Transverse colon (tissue), 4 donors: ENCODE measurements at regions not wholly inside any gene's neighbourhood (a gene's known extent, or its start where the extent isn't known, plus 50 kb on each side); places are given as distances from the start of the nearest gene placed in this dataset.

Experiments used
- DNase-seq: peaks from one replicate; pipeline ENCODE4 v3.0.0-alpha.2; 2019
- H3K27ac ChIP-seq, 4 donors: fragments of 200-600 bp; sonication (generic); 2 replicates each; pipeline ENCODE4 v1.5.1; 2016 to 2018; ENCODE audit warnings: inconsistent platforms in 4 of 4
- H3K27me3 ChIP-seq: fragments of 200-600 bp; sonication (generic); 2 replicates; pipeline ENCODE4 v1.5.1; 2017; ENCODE audit warnings: inconsistent platforms
- H3K36me3 ChIP-seq, 4 donors: fragments of 200-600 bp; sonication (generic); 2 replicates each; pipeline ENCODE4 v1.5.1; 2017 to 2019; ENCODE audit warnings: inconsistent platforms in 4 of 4
- H3K4me1 ChIP-seq, 4 donors: fragments of 200-600 bp; sonication (generic); 2 replicates each; pipeline ENCODE4 v1.5.1; 2017 to 2020; ENCODE audit warnings: inconsistent platforms in 4 of 4
- H3K4me3 ChIP-seq, 4 donors: fragments of 200-600 bp; sonication (generic); 1 replicate in 1 of 4; 2 replicates in 3 of 4; pipeline versions ENCODE4 v1.5.1 to v1.6.1; 2017 to 2019; ENCODE audit warnings: inconsistent platforms in 4 of 4
- H3K9me3 ChIP-seq, 2 donors: fragments of 200-600 bp; sonication (generic); 2 replicates each; pipeline ENCODE4 v1.5.1; 2017 to 2019; ENCODE audit warnings: inconsistent platforms in 2 of 2
- EP300 ChIP-seq: sonication (generic); formaldehyde crosslinking; IDR thresholded peaks from one replicate; pipeline ENCODE4 v1.6.1; 2017; ENCODE audit warnings: antibody characterized with exemption, low read depth
- POLR2A ChIP-seq: fragments of 450-650 bp; IDR thresholded peaks from one replicate; pipeline ENCODE4 v1.6.1; 2016; ENCODE audit warnings: antibody characterized with exemption, mild to moderate bottlenecking, moderate library complexity
- POLR2AphosphoS5 ChIP-seq, 3 donors: sonication (generic); formaldehyde crosslinking; IDR thresholded peaks; one replicate each; pipeline ENCODE4 v1.6.1; 2016; ENCODE audit warnings: antibody characterized with exemption in 3 of 3
- WGBS, 2 donors: methylation state at CpG; one replicate each; pipeline ENCODE4 v1.1.5; 2018; ENCODE audit warnings: low coverage in 1 of 2; 5-methylcytosine and 5-hydroxymethylcytosine counted together
- in situ Hi-C, 4 donors: fragments of 200-750 bp; cut with MboI; loops; one replicate each; pipeline versions ENCODE4 v1.15.0 to v1.15.1; 2017; ENCODE audit warnings: low sequenced_read_pairs in 3 of 4, low pct_ligation_motif_present in 1 of 4, low pct_unique_long_range_greater_than_20kb in 1 of 4
- intact Hi-C: fragments of 100-400 bp; cut with DNase I; formaldehyde crosslinking; loops from one replicate; pipeline ENCODE4 v1.15.1; 2023; ENCODE audit warnings: low total_unique reads
- TF ChIP-seq, protein P1 (sequence below), 5 experiments: fragments of 200-600 bp in 3 of 5; fragments of 450-650 bp in 2 of 5; sonication (generic) in 3 of 5; IDR thresholded peaks; 1 replicate in 2 of 5; 2 replicates in 3 of 5; pipeline ENCODE4 v1.5.1; 2016 to 2017; ENCODE audit warnings: antibody characterized with exemption in 5 of 5, inconsistent platforms in 3 of 5, mild to moderate bottlenecking in 2 of 5, moderate library complexity in 1 of 5

DNA sequence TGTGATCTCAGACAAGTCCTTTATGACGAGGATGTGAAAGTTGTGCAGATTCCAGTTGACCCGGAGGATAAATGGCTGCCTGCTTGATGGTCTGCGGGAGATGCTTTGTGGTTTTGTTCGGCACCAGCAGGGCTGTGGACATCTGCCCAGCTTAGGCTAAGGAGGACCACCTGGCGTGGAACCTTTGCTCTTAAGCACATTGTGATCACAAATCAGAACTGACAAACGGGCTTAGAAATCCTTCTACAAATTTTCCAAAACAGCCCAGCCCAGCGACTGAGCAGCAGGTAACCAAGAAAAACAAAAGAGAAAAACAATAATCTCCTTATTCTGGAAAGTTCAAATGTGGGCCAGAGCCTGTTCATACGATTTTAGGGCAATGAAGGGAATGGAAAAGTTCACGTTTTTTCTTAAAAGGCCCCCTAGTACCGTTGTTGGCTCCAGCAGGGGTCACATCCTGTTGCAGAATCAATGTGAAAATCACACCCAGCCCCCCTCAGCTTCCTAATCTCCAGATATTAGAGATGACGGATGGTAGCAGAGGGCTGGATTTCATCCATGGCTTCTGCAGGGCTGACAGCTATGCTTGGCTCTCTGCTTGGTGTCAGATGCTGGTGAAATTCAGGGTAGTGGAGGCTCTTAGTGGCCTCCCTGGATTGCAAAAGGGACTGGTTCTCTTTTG, 81.1 kb upstream of the RFLNA start:
- 53 to 71% methylated on average over 4 to 11 of the region's 11 CpGs for WGBS, 2 donors

DNA sequence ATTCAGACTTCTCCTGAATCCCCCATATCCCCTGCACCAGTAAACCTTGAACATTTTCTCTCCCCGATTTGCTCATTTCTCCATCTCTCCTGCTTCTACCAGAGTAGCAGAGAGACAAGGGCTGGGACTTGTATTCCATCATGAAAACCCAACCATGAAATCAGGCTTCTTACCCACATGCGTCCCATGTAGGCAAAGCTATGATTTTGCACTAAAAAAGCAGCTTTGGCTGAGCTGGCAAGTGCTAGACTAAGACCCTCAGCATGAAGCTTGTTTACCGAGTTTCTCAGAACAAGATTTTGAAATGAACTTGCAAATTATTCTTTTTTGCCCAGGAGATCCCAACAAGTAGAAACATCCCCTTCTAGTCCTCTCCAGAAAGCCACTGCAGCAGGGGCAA, 80.3 kb upstream of the RFLNA start:
- intact Hi-C loops (no loop called here), in situ Hi-C loops (no loop called here)
- Histone ChIP-seq H3K36me3 (no peaks in the 10 kb centered on the region), H3K4me1 (peaks cover 0 to 16% (median 5%) of the 10 kb centered on the region in 4 donors), H3K27me3 (peaks cover 35% of the 10 kb centered on the region), H3K27ac (no peak overlapping the region), H3K4me3 (no peak overlapping the region), H3K9me3 (peaks cover 0 to 5% of the 10 kb centered on the region in 2 donors)
- WGBS, 2 donors: 83 to 93% methylated on average over 2 to 3 of the region's 3 CpGs
- TF ChIP-seq, protein P1, sequence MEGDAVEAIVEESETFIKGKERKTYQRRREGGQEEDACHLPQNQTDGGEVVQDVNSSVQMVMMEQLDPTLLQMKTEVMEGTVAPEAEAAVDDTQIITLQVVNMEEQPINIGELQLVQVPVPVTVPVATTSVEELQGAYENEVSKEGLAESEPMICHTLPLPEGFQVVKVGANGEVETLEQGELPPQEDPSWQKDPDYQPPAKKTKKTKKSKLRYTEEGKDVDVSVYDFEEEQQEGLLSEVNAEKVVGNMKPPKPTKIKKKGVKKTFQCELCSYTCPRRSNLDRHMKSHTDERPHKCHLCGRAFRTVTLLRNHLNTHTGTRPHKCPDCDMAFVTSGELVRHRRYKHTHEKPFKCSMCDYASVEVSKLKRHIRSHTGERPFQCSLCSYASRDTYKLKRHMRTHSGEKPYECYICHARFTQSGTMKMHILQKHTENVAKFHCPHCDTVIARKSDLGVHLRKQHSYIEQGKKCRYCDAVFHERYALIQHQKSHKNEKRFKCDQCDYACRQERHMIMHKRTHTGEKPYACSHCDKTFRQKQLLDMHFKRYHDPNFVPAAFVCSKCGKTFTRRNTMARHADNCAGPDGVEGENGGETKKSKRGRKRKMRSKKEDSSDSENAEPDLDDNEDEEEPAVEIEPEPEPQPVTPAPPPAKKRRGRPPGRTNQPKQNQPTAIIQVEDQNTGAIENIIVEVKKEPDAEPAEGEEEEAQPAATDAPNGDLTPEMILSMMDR (IDR thresholded peaks at IDR 0.05): no peak
- no peak for TF ChIP-seq EP300
- TF ChIP-seq POLR2AphosphoS5 (IDR thresholded peaks at IDR 0.05): no peak
- no peak for TF ChIP-seq POLR2A
- no peak for DNase-seq

More for the DNA sequence above, 81.1 kb upstream of the RFLNA start:
- TF ChIP-seq EP300 (no peak), POLR2A (no peak), POLR2AphosphoS5 (IDR thresholded peaks at IDR 0.05) (no peak)
- TF ChIP-seq, protein P1 (IDR thresholded peaks at IDR 0.05): no peak
- peaks cover 0 to 5% of the 10 kb centered on the region in 2 donors for H3K9me3 ChIP-seq
- intact Hi-C loops: no loop called here
- H3K36me3 ChIP-seq: no peaks in the 10 kb centered on the region
- DNase-seq: no peak
- peaks cover 35% of the 10 kb centered on the region for H3K27me3 ChIP-seq
- no peak overlapping the region for H3K27ac ChIP-seq
- H3K4me3 ChIP-seq: no peak overlapping the region
- H3K4me1 ChIP-seq: peaks cover 0 to 14% (median 5%) of the 10 kb centered on the region in 4 donors
- in situ Hi-C loops: no loop called here

DNA sequence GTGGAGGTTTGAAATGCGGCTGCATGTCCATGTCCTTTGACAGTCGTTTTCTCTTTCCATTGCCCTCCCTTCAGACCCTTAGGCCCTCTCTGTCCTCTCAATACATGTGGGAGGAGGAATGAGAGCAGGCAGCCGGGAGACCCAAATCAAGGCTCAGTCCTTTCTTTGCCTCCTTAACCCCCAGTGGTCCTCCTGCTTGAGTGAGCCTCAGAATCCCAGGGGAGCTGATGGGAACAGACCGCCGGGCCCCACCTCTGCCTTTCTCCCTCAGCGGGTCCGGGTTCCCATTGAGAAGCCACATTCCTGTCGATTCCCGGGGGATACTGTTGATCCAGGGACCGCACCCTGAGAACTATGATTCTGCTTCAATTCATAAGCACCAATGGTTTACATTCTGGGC, 77.9 kb upstream of the RFLNA start:
- H3K4me1 ChIP-seq: peaks cover 0 to 16% (median 5%) of the 10 kb centered on the region in 4 donors
- H3K27ac ChIP-seq: no peak overlapping the region
- H3K36me3 ChIP-seq: no peaks in the 10 kb centered on the region
- peaks cover 5% of the 10 kb centered on the region in 2 donors for H3K9me3 ChIP-seq
- H3K27me3 ChIP-seq: peaks cover 35% of the 10 kb centered on the region
- DNase-seq: no peak
- TF ChIP-seq POLR2A (no peak), POLR2AphosphoS5 (IDR thresholded peaks at IDR 0.05) (no peak), EP300 (no peak)
- TF ChIP-seq, protein P1 (IDR thresholded peaks at IDR 0.05): no peak
- intact Hi-C loops: no loop called here
- WGBS, 2 donors: 82% methylated on average over 10 of the region's 10 CpGs; no CpG with 5 or more reads in 1 of the 2 donors
- in situ Hi-C loops: no loop called here
- H3K4me3 ChIP-seq: no peak overlapping the region

DNA sequence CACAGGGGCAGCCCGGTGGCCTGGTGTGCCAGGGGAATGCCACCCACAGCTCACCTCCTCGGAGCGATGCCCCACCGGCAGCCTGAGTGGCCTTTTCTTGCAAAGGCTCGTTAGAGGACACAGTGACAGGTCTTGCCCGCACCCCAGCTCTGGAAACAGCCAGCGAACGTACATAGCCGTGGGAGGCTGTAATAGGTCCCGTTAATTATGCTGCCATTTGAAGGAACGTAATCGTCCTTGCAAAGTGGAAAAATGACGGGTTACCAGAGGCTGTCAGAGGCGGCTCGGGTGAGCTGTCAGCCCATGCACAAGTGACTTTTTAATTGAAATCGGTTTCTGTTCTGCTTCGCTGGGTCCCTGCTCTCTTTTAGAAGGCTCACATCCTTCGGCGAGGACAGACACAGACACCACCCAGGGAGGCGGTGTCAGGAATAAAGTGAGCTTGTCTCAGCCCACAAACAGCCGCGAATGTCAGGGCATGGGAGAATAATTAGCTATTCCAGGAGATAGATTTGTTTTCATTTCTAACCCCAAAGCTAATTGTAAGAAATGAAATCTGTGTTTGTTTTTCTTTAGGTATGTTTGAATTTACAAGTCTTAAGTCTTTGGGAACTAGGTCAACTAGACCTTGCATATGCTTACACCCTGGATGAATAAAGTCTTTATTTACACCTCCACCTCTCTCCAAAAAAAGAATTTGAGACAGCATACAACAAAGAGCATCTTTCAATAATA, 77.2 kb upstream of the RFLNA start:
- in situ Hi-C loops: no loop called here

More for the DNA sequence above, 77.2 kb upstream of the RFLNA start:
- Histone ChIP-seq H3K27me3 (peaks cover 35% of the 10 kb centered on the region), H3K9me3 (peaks cover 5% of the 10 kb centered on the region in 2 donors), H3K27ac (no peak overlapping the region), H3K4me1 (peaks cover 0 to 16% (median 5%) of the 10 kb centered on the region in 4 donors), H3K36me3 (no peaks in the 10 kb centered on the region), H3K4me3 (peak overlapping the region in 1 of 4 donors; percentile 13)
- 47 to 50% methylated on average over 2 to 22 of the region's 22 CpGs for WGBS, 2 donors
- TF ChIP-seq, protein P1 (IDR thresholded peaks at IDR 0.05): no peak
- no peak for TF ChIP-seq EP300
- TF ChIP-seq POLR2A: no peak
- intact Hi-C loops: no loop called here
- no peak for DNase-seq
